Activated B cell treated with CpG ODN at 0.5 μM for 24 hours (primary cell): ENCODE measurements at regions not wholly inside any gene's neighbourhood (a gene's known extent, or its start where the extent isn't known, plus 50 kb on each side); places are given as distances from the start of the nearest gene placed in this dataset.

Experiments
- ATAC-seq: fragments of 200-7000 bp; cut with Tn5 transposase; one replicate; pipeline ENCODE4 v1.10.0; 2021; ENCODE audit warnings: low read depth, mild to moderate bottlenecking, moderate library complexity
- CTCF ChIA-PET: fragments of 350-600 bp; sonication (Branson Sonifier 250); formaldehyde crosslinking; loops from one replicate; lab custom pipeline; 2021; ENCODE audit warnings: antibody characterized with exemption; lab: Charles Lee
- POLR2A ChIA-PET: fragments of 350-600 bp; sonication (Branson Sonifier 250); formaldehyde crosslinking; loops from one replicate; lab custom pipeline; 2021; ENCODE audit warnings: antibody characterized with exemption; lab: Charles Lee
- DNase-seq: peaks from one replicate; pipeline ENCODE4 v3.0.0; 2022
- H3K27ac Mint-ChIP-seq: one replicate; pipeline ENCODE4 v1.8.0; 2020; ENCODE audit warnings: mixed read lengths
- H3K27me3 Mint-ChIP-seq: one replicate; pipeline ENCODE4 v1.8.0; 2021; ENCODE audit warnings: mixed read lengths
- H3K36me3 Mint-ChIP-seq: one replicate; pipeline ENCODE4 v1.8.0; 2021; ENCODE audit warnings: low read depth, mixed read lengths
- H3K4me1 Mint-ChIP-seq: one replicate; pipeline ENCODE4 v1.8.0; 2021; ENCODE audit warnings: mixed read lengths
- H3K4me3 Mint-ChIP-seq: one replicate; pipeline ENCODE4 v1.8.0; 2020; ENCODE audit warnings: mild to moderate bottlenecking, mixed read lengths
- H3K9me3 Mint-ChIP-seq: one replicate; pipeline ENCODE4 v1.8.0; 2020; ENCODE audit warnings: mixed read lengths
- CTCF ChIP-seq: fragments of 200-600 bp; IDR thresholded peaks from one replicate; pipeline ENCODE4 v1.8.0; 2022; ENCODE audit warnings: antibody characterized with exemption, mild to moderate bottlenecking
- intact Hi-C: fragments of 100-400 bp; cut with micrococcal nuclease; formaldehyde crosslinking; loops from one replicate; pipeline ENCODE4 v1.15.1; 2024

- intact Hi-C loops, result loop anchor here (1.0 to 2.0 kb wide), 3 partner anchors 9 to 174 kb away; partner anchors contain the start of gene GCLC
- ATAC-seq (peak; percentile 81), DNase-seq (no peak)
- POLR2A ChIA-PET, result no interaction called here
- Mint-ChIP-seq H3K4me1 (peaks cover 5% of the 10 kb centered on the region), H3K27ac (no peak overlapping the region), H3K27me3 (peaks cover 13% of the 10 kb centered on the region), H3K4me3 (no peak overlapping the region), H3K36me3 (no peaks in the 10 kb centered on the region), H3K9me3 (no peaks in the 10 kb centered on the region)
- CTCF ChIA-PET, result interaction anchor here (0.7 to 3.6 kb wide), 17 partner anchors 9 to 226 kb away, joined by 3 to 69 read pairs (median 4); no protein-coding TSS in a partner anchor
- peak; percentile 59 for TF ChIP-seq CTCF
Measured at GRCh38 chr6:53718597-53719460, 53.3 kb upstream of the KLHL31 start.

- peaks cover 5% of the 10 kb centered on the region for H3K4me1 Mint-ChIP-seq
- ChIA-PET POLR2A (no interaction called here), CTCF (interaction anchor here (1.6 to 3.6 kb wide), 2 partner anchors 12 to 67 kb away, joined by 3 to 69 read pairs; no protein-coding TSS in a partner anchor)
- no peak for TF ChIP-seq CTCF
- ATAC-seq (no peak), DNase-seq (no peak)
- no peak overlapping the region for H3K27ac Mint-ChIP-seq
- intact Hi-C loops, result no loop called here
- H3K4me3 Mint-ChIP-seq, result no peak overlapping the region
- no peaks in the 10 kb centered on the region for H3K36me3 Mint-ChIP-seq
- H3K27me3 Mint-ChIP-seq, result peaks cover 15% of the 10 kb centered on the region
- no peaks in the 10 kb centered on the region for H3K9me3 Mint-ChIP-seq
Measured at GRCh38 chr6:53717566-53717965, 52.0 kb upstream of the KLHL31 start.

- ChIA-PET CTCF (interaction anchor here (1.2 kb wide), 1 partner anchor 10 kb away, joined by 4 read pairs; no protein-coding TSS in a partner anchor), POLR2A (no interaction called here)
- DNase-seq (no peak), ATAC-seq (no peak)
- H3K27ac Mint-ChIP-seq, result no peak overlapping the region
- peaks cover 5% of the 10 kb centered on the region for H3K4me1 Mint-ChIP-seq
- TF ChIP-seq CTCF, result no peak
- H3K36me3 Mint-ChIP-seq, result no peaks in the 10 kb centered on the region
- peaks cover 28% of the 10 kb centered on the region for H3K27me3 Mint-ChIP-seq
- intact Hi-C loops, result no loop called here
- no peak overlapping the region for H3K4me3 Mint-ChIP-seq
- no peaks in the 10 kb centered on the region for H3K9me3 Mint-ChIP-seq
Measured at GRCh38 chr6:53715434-53715833, 49.9 kb upstream of the KLHL31 start.
